GM19239 (cell line): ENCODE measurements at regions not wholly inside any gene's neighbourhood (a gene's known extent, or its start where the extent isn't known, plus 50 kb on each side); places are given as distances from the start of the nearest gene placed in this dataset.
"Not testable (repeated sequence)": the region's sequence is repeated elsewhere in the genome, so short reads cannot be mapped to it uniquely, and the experiment has no call there.

Experiments
- DNase-seq: peaks from one replicate; pipeline ENCODE4 v3.0.0; 2011; ENCODE audit warnings: low spot score; ENCODE audit not compliant: insufficient read length
- FAIRE-seq: peaks from 2 replicates; lab custom pipeline; 2011; peaks lifted over from hg19 to GRCh38; lab: Jason Lieb, UNC

DNA sequence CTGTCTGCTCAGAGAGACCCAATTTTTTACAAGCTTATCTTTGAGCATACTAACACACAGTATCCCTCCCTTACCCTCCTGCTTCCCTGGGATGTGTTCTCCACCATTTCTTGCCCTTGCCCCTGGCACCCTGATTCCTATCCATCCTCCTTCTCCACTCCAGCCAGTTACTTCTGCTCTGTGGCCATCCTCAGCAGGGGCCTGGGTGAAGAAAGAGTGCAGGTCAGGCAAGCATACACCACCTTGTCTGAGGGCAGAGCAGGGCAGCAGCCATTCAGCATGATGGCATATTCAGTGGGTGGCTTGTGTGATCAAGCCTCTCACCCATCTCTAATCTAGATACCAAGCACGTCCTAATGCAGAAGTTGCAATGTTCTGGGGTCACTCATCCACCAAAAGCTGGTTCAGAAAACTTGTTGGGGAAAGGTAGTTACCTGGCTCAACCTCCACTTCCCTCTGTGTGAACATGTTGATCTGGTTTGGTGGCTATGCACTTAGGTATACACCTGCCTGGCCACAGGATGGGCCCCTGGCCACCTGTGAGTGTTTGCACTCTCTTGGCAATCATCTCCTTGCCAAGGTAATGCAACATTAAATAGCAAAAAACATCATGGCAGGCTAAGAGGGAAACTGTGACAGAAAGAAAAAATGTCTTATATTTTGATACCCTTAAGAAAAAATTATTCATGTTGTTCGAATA lies 900.3 kb upstream of the MIR17HG start:
- FAIRE-seq (no peak), DNase-seq (no peak)

- DNase-seq (no peak), FAIRE-seq (no peak)
Observed at GRCh38 chr13:90447734-90448101, 899.8 kb upstream of the MIR17HG start.

DNA sequence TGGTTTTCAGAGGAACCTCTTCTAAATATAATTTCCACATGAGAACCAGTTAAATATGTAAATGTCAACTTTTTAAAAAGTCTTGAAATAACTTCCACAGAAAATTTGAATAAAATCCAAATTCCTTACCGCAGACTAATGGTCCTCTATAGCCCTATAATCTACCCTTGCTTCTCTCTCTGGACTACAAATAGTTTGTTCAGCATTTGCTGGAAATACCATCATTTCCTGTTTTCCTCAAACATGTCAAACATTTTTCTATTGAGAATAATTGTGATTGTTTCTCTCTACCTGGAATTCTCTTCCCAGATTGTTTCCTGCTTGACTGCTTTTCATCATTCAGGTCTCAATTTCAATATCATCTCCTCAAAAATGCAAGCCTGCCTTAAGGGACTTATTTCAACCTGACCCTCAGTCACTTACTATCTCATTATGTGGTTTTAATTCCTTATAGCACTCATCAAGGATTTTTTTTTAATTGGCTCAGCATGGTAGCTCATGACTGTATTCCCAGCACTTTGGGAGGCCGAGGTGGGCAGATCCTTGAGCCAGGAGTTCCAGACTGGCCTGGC lies 898.9 kb upstream of the MIR17HG start:
- FAIRE-seq: no peak

GRCh38 chr13:90453342-90453741 lies 894.1 kb upstream of the MIR17HG start:
- DNase-seq (no peak), FAIRE-seq (no peak)

More for the DNA sequence above, 898.9 kb upstream of the MIR17HG start:
- DNase-seq: no peak

GRCh38 chr13:90454002-90454636 lies 893.4 kb upstream of the MIR17HG start:
- FAIRE-seq (no peak), DNase-seq (no peak)

DNA sequence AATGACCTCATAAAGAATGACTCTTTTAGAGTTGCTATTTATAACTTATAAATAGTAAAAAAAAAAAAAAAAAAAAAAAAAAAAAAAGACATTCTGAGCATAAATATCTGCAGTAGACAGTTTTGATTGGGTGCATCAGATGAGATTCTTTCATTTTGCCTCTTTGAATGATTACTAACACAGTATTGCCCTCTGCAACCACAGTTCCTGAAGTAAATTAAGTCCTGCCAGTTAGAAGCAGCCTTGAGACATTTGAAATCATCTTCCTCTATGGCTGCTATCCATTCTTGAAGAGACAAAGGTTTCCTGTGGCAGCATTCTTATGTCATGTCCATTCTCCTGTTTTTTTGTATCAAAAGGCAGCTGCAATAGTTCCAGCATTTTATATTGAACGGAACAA lies 892.4 kb upstream of the MIR17HG start:
- FAIRE-seq (no peak), DNase-seq (no peak)

- FAIRE-seq: no peak
- no peak for DNase-seq
Observed at GRCh38 chr13:90455823-90456222, 891.7 kb upstream of the MIR17HG start.

DNA sequence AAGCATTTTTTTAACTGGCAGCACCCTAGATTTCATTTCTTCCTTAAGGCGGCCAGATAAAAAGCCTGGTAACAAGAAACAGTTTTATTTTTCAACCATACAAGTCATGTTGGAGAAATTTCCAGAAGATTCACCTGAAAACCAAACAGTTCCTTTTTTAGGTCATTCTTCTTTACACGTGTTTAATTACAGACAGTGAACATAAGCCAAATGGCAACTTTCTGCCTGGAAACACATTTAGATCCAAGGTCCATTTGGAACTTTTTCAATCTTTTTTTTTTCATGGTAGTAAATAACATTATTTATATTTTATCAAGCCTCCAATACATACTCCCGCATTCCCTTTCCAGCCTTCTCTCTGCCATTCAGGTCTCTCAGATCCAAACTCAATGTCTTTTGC lies 886.1 kb upstream of the MIR17HG start:
- FAIRE-seq (no peak), DNase-seq (no peak)

DNA sequence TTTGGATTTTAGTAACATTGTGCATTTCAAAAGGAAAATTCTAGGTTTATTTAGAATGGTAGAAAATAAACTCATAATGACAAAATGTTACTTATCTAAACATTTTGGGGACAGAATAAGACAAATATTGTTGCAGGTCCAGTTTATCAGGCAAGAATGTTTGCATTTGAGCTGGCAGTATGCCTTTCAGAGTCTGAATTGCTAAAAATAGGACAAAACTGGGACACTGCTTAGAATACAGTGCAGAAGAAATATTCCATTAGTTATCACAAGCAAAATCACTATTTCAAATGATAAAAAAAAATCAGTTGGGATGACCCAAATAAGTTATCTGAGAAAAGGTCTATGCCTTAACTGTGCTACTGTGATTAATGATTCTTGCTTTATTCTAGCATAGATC lies 870.3 kb upstream of the MIR17HG start:
- DNase-seq (no peak), FAIRE-seq (no peak)

- no peak for FAIRE-seq
Observed at GRCh38 chr13:90483906-90484305, 863.6 kb upstream of the MIR17HG start.

DNA sequence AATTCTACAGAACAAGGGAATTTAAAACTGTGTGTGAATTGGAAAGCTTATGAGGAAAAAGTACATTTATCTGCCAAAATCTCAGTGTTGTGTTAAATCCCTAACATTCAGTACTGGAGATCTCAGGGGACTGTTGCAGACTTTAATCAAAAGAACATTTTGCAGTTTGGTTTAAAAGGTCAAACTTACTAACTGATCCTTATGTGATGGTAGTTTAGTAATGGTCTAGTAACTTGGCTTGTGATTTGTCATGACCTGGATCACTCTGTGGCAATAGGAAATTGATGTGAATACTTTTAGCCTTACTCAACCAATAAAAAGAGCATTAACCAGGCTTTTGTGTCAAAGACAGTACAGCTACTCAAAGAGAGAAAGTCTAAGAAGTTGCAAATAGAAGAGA lies 862.1 kb upstream of the MIR17HG start:
- DNase-seq (no peak), FAIRE-seq (no peak)

More at GRCh38 chr13:90483906-90484305, 863.6 kb upstream of the MIR17HG start:
- DNase-seq: no peak

DNA sequence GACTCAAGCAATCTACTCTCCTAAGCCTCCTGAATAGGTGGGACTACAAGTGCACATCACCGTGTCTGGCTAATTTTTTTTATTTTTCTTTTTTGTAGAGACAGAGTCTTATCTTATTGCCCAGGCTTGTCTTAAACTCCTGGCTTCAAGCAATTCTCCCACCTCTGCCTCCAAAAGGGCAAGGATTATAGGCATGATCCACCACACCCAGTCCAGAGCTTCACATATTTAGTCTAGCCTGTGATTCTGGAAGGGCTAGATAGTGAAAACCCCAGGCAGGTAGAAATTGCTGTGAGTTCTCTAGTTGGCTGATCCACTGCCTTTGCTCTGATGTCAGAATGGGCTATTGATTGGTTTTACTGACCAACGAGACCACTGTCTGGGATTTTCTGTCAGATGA lies 854.6 kb upstream of the MIR17HG start:
- FAIRE-seq (no peak), DNase-seq (no peak)

GRCh38 chr13:90493667-90494066 lies 853.8 kb upstream of the MIR17HG start:
- DNase-seq: no peak
- FAIRE-seq: no peak

- not testable (repeated sequence) for DNase-seq, FAIRE-seq
Observed at GRCh38 chr13:90494849-90495248, 852.6 kb upstream of the MIR17HG start.

DNA sequence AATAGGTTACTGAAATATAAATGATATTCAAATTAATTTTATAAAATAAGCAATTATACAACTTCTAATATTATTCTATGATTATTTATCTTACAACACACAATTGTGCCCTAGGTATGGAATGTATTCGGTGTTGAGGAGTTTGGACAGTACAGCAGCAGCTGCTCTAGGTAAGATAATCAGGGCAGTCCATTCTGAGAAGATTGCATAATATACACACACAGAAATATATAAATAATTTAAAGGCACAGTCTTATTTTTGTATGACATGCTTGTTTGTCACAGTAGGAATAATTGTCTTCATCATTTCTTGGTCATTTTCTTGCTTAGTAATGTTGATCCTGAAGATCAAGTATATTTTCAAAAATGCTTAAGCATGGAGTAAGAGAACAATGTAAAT lies 849.4 kb upstream of the MIR17HG start:
- FAIRE-seq: no peak
- DNase-seq: no peak

GRCh38 chr13:90498816-90499215 lies 848.7 kb upstream of the MIR17HG start:
- no peak for DNase-seq
- no peak for FAIRE-seq

- no peak for FAIRE-seq
- no peak for DNase-seq
Observed at GRCh38 chr13:90500569-90500968, 846.9 kb upstream of the MIR17HG start.

DNA sequence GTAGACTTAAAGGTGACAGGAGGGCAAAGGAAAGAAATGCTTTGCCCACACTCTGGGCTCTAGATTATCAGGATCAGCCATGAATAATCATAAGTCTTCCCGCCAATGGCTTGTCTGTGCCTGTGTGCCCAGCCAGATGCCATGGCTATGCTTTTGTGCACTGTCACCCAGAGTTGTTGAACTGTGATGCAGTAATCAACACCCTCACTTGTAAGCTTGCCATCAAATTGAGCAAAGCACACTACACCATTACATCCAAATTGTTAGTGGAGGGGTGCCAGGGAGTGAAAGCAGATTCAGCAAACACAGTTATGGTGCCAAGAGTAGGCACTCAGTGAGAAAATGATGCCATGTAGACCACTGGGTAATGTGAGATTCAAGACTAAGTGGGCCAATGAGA lies 845.3 kb upstream of the MIR17HG start:
- DNase-seq (no peak), FAIRE-seq (no peak)

DNA sequence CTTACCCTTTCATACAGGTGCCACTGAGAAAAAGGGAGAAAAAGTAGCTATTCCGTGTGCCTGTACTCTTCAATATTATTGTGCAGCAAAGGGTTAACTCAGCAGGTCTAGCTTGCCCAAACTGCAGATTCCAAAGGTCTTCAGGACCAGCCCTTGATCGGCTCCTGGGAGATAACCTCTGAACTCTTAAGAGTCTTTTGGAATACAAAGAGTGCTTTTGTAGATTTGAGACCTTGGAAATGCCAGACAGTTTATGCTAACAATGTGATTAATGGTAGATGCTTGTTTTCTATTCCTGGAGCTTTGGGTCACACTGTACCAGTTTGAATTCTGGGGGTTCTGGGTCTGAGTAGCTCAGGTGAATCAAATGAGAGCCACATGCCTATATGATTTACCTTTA lies 844.7 kb upstream of the MIR17HG start:
- no peak for DNase-seq
- no peak for FAIRE-seq

GRCh38 chr13:90510319-90510718 lies 837.2 kb upstream of the MIR17HG start:
- no peak for FAIRE-seq
- no peak for DNase-seq

GRCh38 chr13:90511903-90512302 lies 835.6 kb upstream of the MIR17HG start:
- DNase-seq: no peak
- no peak for FAIRE-seq

- not testable (repeated sequence) for FAIRE-seq, DNase-seq
Observed at GRCh38 chr13:90514712-90515111, 832.8 kb upstream of the MIR17HG start.
